Activated CD8-positive, alpha-beta T cell treated with anti-CD3 and anti-CD28 coated beads, Interleukin-2, amount 10 ng/mL, durations not matched to agents 7 days and 5 days (primary cell): ENCODE measurements at regions not wholly inside any gene's neighbourhood (a gene's known extent, or its start where the extent isn't known, plus 50 kb on each side); places are given as distances from the start of the nearest gene placed in this dataset.
"Not testable (repeated sequence)": the region's sequence is repeated elsewhere in the genome, so short reads cannot be mapped to it uniquely, and the experiment has no call there.

Source experiments
- ATAC-seq: fragments of 150-1000 bp; cut with Tn5 transposase; one replicate; pipeline ENCODE4 v1.10.0; 2021; ENCODE audit warnings: moderate library complexity
- CTCF ChIA-PET: fragments of 350-600 bp; sonication (Branson Sonifier 250); formaldehyde crosslinking; loops from one replicate; lab custom pipeline; 2021; ENCODE audit warnings: antibody characterized with exemption; lab: Charles Lee
- POLR2A ChIA-PET: fragments of 350-600 bp; sonication (Branson Sonifier 250); formaldehyde crosslinking; loops from one replicate; lab custom pipeline; 2021; ENCODE audit warnings: antibody characterized with exemption; lab: Charles Lee
- DNase-seq: peaks from one replicate; pipeline ENCODE4 v3.0.0-alpha.2; 2020
- H3K27ac Mint-ChIP-seq: one replicate; pipeline ENCODE4 v1.8.0; 2021; ENCODE audit warnings: mild to moderate bottlenecking, mixed read lengths
- H3K27me3 Mint-ChIP-seq: one replicate; pipeline ENCODE4 v1.8.0; 2021; ENCODE audit warnings: low read depth, mixed read lengths
- H3K36me3 Mint-ChIP-seq: one replicate; pipeline ENCODE4 v1.8.0; 2021; ENCODE audit warnings: low read depth, mixed read lengths
- H3K4me1 Mint-ChIP-seq: one replicate; pipeline ENCODE4 v1.8.0; 2021; ENCODE audit warnings: low read depth, mixed read lengths
- H3K4me3 Mint-ChIP-seq: one replicate; pipeline ENCODE4 v1.8.0; 2021; ENCODE audit warnings: mild to moderate bottlenecking, mixed read lengths
- H3K9me3 Mint-ChIP-seq: one replicate; pipeline ENCODE4 v1.8.0; 2022; ENCODE audit warnings: mixed read lengths; ENCODE audit not compliant: insufficient read depth

GRCh38 chr14:71243697-71244096 lies 336.4 kb downstream of the PCNX1 start:
- Mint-ChIP-seq H3K4me3 (no peak overlapping the region), H3K27ac (no peak overlapping the region), H3K36me3 (peaks cover 43% of the 10 kb centered on the region), H3K27me3 (no peaks in the 10 kb centered on the region), H3K4me1 (peaks cover 71% of the 10 kb centered on the region), H3K9me3 (peaks cover 21% of the 10 kb centered on the region)
- ChIA-PET CTCF (no interaction called here), POLR2A (no interaction called here)
- ATAC-seq, result no peak
- DNase-seq, result no peak

GRCh38 chr14:71244341-71244740 lies 337.1 kb downstream of the PCNX1 start:
- DNase-seq, result no peak
- Mint-ChIP-seq H3K4me1 (peaks cover 72% of the 10 kb centered on the region), H3K4me3 (no peak overlapping the region)

GRCh38 chr14:71245659-71246361 lies 338.6 kb downstream of the PCNX1 start:
- DNase-seq (peak; percentile 75), ATAC-seq (peak; percentile 75)
- Mint-ChIP-seq H3K36me3 (peaks cover 50% of the 10 kb centered on the region), H3K9me3 (peaks cover 27% of the 10 kb centered on the region), H3K4me3 (peak overlapping the region; percentile 21), H3K27ac (peak overlapping the region; percentile 97), H3K27me3 (no peaks in the 10 kb centered on the region), H3K4me1 (peaks cover 73% of the 10 kb centered on the region)
- ChIA-PET POLR2A (interaction anchor here (0.6 to 1.3 kb wide), 5 partner anchors 9 to 104 kb away, joined by 3 to 4 read pairs (median 3); no protein-coding TSS in a partner anchor), CTCF (interaction anchor here (1.2 kb wide), 1 partner anchor 158 kb away, joined by 3 read pairs; no protein-coding TSS in a partner anchor)

More at GRCh38 chr14:71244341-71244740, 337.1 kb downstream of the PCNX1 start:
- no peak for ATAC-seq
- H3K27me3 Mint-ChIP-seq, result no peaks in the 10 kb centered on the region
- H3K9me3 Mint-ChIP-seq, result peaks cover 21% of the 10 kb centered on the region
- ChIA-PET CTCF (no interaction called here), POLR2A (no interaction called here)
- no peak overlapping the region for H3K27ac Mint-ChIP-seq
- H3K36me3 Mint-ChIP-seq, result peaks cover 43% of the 10 kb centered on the region

- peaks cover 73% of the 10 kb centered on the region for H3K4me1 Mint-ChIP-seq
- peak overlapping the region; percentile 97 for H3K27ac Mint-ChIP-seq
- peak overlapping the region; percentile 21 for H3K4me3 Mint-ChIP-seq
- ChIA-PET CTCF (interaction anchor here (1.2 kb wide), 1 partner anchor 157 kb away, joined by 3 read pairs; no protein-coding TSS in a partner anchor), POLR2A (interaction anchor here (0.6 to 1.3 kb wide), 5 partner anchors 9 to 104 kb away, joined by 3 to 4 read pairs (median 3); no protein-coding TSS in a partner anchor)
- H3K27me3 Mint-ChIP-seq, result no peaks in the 10 kb centered on the region
- peak; percentile 49 for ATAC-seq
- peaks cover 31% of the 10 kb centered on the region for H3K9me3 Mint-ChIP-seq
- H3K36me3 Mint-ChIP-seq, result peaks cover 53% of the 10 kb centered on the region
- DNase-seq, result peak; percentile 58
Observed at GRCh38 chr14:71246539-71246938, 339.3 kb downstream of the PCNX1 start.

- Mint-ChIP-seq H3K4me3 (peak overlapping the region; percentile 37), H3K27ac (peak overlapping the region; percentile 97), H3K4me1 (peaks cover 68% of the 10 kb centered on the region), H3K36me3 (peaks cover 53% of the 10 kb centered on the region), H3K9me3 (peaks cover 31% of the 10 kb centered on the region), H3K27me3 (no peaks in the 10 kb centered on the region)
- DNase-seq, result no peak
- no peak for ATAC-seq
- ChIA-PET POLR2A (interaction anchor here (1.0 kb wide), 2 partner anchors 8 to 16 kb away, joined by 3 read pairs; no protein-coding TSS in a partner anchor), CTCF (no interaction called here)
Observed at GRCh38 chr14:71247106-71247505, 339.8 kb downstream of the PCNX1 start.

- POLR2A ChIA-PET, result interaction anchor here (0.6 to 1.3 kb wide), 2 partner anchors 106 to 165 kb away, joined by 3 read pairs; no protein-coding TSS in a partner anchor
- Mint-ChIP-seq H3K4me3 (no peak overlapping the region), H3K9me3 (peaks cover 31% of the 10 kb centered on the region), H3K36me3 (peaks cover 53% of the 10 kb centered on the region), H3K27me3 (no peaks in the 10 kb centered on the region), H3K4me1 (peaks cover 65% of the 10 kb centered on the region), H3K27ac (peak overlapping the region; percentile 77)
- no peak for ATAC-seq
- DNase-seq, result no peak
- CTCF ChIA-PET, result no interaction called here
Observed at GRCh38 chr14:71248194-71248593, 340.9 kb downstream of the PCNX1 start.

GRCh38 chr14:71250347-71250746 lies 343.1 kb downstream of the PCNX1 start:
- no peaks in the 10 kb centered on the region for H3K27me3 Mint-ChIP-seq
- ATAC-seq, result no peak
- peaks cover 37% of the 10 kb centered on the region for H3K9me3 Mint-ChIP-seq
- DNase-seq, result no peak
- H3K36me3 Mint-ChIP-seq, result peaks cover 43% of the 10 kb centered on the region
- H3K4me1 Mint-ChIP-seq, result peaks cover 46% of the 10 kb centered on the region
- CTCF ChIA-PET, result no interaction called here
- no peak overlapping the region for H3K27ac Mint-ChIP-seq
- no peak overlapping the region for H3K4me3 Mint-ChIP-seq
- POLR2A ChIA-PET, result interaction anchor here (0.9 kb wide), 1 partner anchor 17 kb away, joined by 3 read pairs; no protein-coding TSS in a partner anchor

- ATAC-seq, result no peak
- CTCF ChIA-PET, result no interaction called here
- Mint-ChIP-seq H3K4me3 (no peak overlapping the region), H3K36me3 (peaks cover 38% of the 10 kb centered on the region), H3K4me1 (peaks cover 42% of the 10 kb centered on the region), H3K9me3 (peaks cover 40% of the 10 kb centered on the region), H3K27me3 (no peaks in the 10 kb centered on the region), H3K27ac (no peak overlapping the region)
- DNase-seq, result no peak
- POLR2A ChIA-PET, result interaction anchor here (0.9 kb wide), 1 partner anchor 16 kb away, joined by 3 read pairs; no protein-coding TSS in a partner anchor
Observed at GRCh38 chr14:71250791-71251190, 343.5 kb downstream of the PCNX1 start.

- Mint-ChIP-seq H3K4me3 (peak overlapping the region; percentile 22), H3K4me1 (peaks cover 16% of the 10 kb centered on the region), H3K36me3 (peaks cover 15% of the 10 kb centered on the region), H3K27ac (peak overlapping the region; percentile 35), H3K9me3 (peaks cover 39% of the 10 kb centered on the region)
- ATAC-seq, POLR2A ChIA-PET, DNase-seq, H3K27me3 Mint-ChIP-seq, CTCF ChIA-PET: not testable (repeated sequence)
Observed at GRCh38 chr14:71254091-71254719, 346.9 kb downstream of the PCNX1 start.

- no peak overlapping the region for H3K4me3 Mint-ChIP-seq
- H3K27me3 Mint-ChIP-seq, result no peaks in the 10 kb centered on the region
- POLR2A ChIA-PET, result no interaction called here
- CTCF ChIA-PET, result no interaction called here
- DNase-seq (no peak), ATAC-seq (no peak)
- no peak overlapping the region for H3K27ac Mint-ChIP-seq
- H3K4me1 Mint-ChIP-seq, result peaks cover 10% of the 10 kb centered on the region
- H3K36me3 Mint-ChIP-seq, result peaks cover 24% of the 10 kb centered on the region
- peaks cover 48% of the 10 kb centered on the region for H3K9me3 Mint-ChIP-seq
Observed at GRCh38 chr14:71261206-71261605, 353.9 kb downstream of the PCNX1 start.

GRCh38 chr14:71262441-71262840 lies 355.2 kb downstream of the PCNX1 start:
- CTCF ChIA-PET, result no interaction called here
- DNase-seq, result no peak
- peaks cover 17% of the 10 kb centered on the region for H3K4me1 Mint-ChIP-seq
- H3K36me3 Mint-ChIP-seq, result peaks cover 26% of the 10 kb centered on the region
- no peak for ATAC-seq
- no peaks in the 10 kb centered on the region for H3K27me3 Mint-ChIP-seq
- H3K4me3 Mint-ChIP-seq, result no peak overlapping the region
- peaks cover 48% of the 10 kb centered on the region for H3K9me3 Mint-ChIP-seq
- H3K27ac Mint-ChIP-seq, result no peak overlapping the region
- POLR2A ChIA-PET, result interaction anchor here (0.6 kb wide), 1 partner anchor 97 kb away, joined by 6 read pairs; no protein-coding TSS in a partner anchor

- CTCF ChIA-PET, result no interaction called here
- Mint-ChIP-seq H3K27ac (no peak overlapping the region), H3K27me3 (no peaks in the 10 kb centered on the region), H3K9me3 (peaks cover 42% of the 10 kb centered on the region), H3K36me3 (peaks cover 31% of the 10 kb centered on the region), H3K4me1 (peaks cover 21% of the 10 kb centered on the region), H3K4me3 (no peak overlapping the region)
- DNase-seq (no peak), ATAC-seq (no peak)
- POLR2A ChIA-PET, result no interaction called here
Observed at GRCh38 chr14:71264260-71264659, 357.0 kb downstream of the PCNX1 start.
